ENCODE measurements at regions not wholly inside any gene's neighbourhood (a gene's known extent, or its start where the extent isn't known, plus 50 kb on each side); places are given as distances from the start of the nearest gene placed in this dataset.
"Not testable (repeated sequence)": the region's sequence is repeated elsewhere in the genome, so short reads cannot be mapped to it uniquely, and the experiment has no call there.

DNA sequence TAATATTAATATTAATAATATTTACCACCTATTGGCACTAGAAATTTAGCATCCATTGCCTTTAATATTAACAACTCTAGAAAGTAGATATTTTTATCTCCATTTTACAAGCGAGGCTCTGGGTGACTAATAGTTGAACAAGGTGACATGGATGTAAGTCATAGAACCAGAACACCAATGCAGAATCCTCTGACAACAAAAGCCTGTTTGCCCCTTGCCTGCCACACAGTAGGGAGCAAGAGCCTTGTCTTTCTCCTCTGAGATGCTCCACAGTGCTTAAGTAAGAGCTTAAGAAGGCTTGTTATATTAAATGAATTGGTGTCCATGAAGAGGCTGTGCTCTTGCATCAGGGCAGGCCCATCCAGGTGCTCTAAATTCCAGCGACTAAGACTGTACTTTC, 51.2 kb upstream of the LBX1 start:
- Histone ChIP-seq H3K4me3 (ENCODE audit: low read depth, low read length) (no peak overlapping the region), H3K4me1 (ENCODE audit: control insufficient read depth, insufficient read depth, low read length) (peaks cover 19% of the 10 kb centered on the region), H3K9me3 (ENCODE audit: control insufficient read depth, insufficient read depth, low read length) (no peaks in the 10 kb centered on the region), H3K27me3 (ENCODE audit: control insufficient read depth, insufficient read depth, low read length) (peaks cover 30% of the 10 kb centered on the region), H3K27ac (ENCODE audit: low read depth, low read length) (no peak overlapping the region), H3K36me3 (ENCODE audit: control insufficient read depth, insufficient read depth, low read length) (no peaks in the 10 kb centered on the region)
- no peak for DNase-seq (ENCODE audit: low read depth in 4 of 6, low spot score in 6 of 6)
- no CpG with 5 or more reads among the region's 2 CpGs for WGBS (ENCODE audit: insufficient coverage)

DNA sequence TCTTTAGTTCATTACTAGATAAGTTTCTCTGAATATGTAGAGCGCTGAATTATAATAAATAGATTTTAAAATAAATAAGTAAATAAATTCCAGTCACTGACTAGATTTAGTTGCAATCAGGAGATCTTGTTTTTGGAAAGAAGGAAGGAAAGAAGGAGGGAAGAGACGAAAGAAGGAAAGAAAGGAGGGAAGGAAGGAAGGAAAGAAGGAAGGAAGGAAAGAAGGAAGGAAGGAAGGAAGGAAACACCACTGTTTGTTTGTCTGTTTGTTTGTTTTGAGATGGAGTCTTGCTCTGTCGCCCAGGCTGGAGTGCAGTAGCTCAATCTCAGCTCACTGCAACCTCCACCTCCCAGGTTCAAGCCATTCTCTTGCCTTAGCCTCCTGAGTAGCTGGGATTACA, 51.7 kb upstream of the LBX1 start:
- not testable (repeated sequence) for H3K36me3 ChIP-seq (ENCODE audit: control insufficient read depth, insufficient read depth, low read length); DNase-seq (ENCODE audit: low read depth in 4 of 6, low spot score in 6 of 6); H3K4me3 ChIP-seq (ENCODE audit: low read depth, low read length); H3K9me3 ChIP-seq (ENCODE audit: control insufficient read depth, insufficient read depth, low read length); H3K27ac ChIP-seq (ENCODE audit: low read depth, low read length)
- 100% methylated on average over 1 of the region's 3 CpGs for WGBS (ENCODE audit: insufficient coverage)
- Histone ChIP-seq H3K27me3 (ENCODE audit: control insufficient read depth, insufficient read depth, low read length) (peaks cover 31% of the 10 kb centered on the region), H3K4me1 (ENCODE audit: control insufficient read depth, insufficient read depth, low read length) (peaks cover 24% of the 10 kb centered on the region)

DNA sequence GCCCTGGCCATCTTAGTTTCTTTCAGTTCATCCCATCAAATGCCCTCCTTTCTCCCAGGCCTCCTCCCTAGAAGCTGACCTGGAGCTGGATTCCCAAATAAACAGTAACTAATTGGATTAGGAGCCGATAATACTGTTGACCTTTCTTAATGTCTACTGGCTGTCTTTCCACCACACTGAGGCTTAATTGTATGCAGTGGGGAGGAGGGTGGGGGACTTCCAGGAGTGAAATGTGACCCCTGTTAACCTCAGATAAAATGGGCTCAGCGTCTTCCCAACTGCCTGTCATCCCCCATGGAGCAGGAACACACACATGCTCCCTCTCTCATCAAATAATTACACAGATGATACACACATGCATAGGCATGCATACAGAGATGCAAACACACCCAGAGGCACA, 53.7 kb upstream of the LBX1 start:
- Histone ChIP-seq H3K27me3 (ENCODE audit: control insufficient read depth, insufficient read depth, low read length) (peaks cover 42% of the 10 kb centered on the region), H3K4me1 (ENCODE audit: control insufficient read depth, insufficient read depth, low read length) (peaks cover 29% of the 10 kb centered on the region), H3K4me3 (ENCODE audit: low read depth, low read length) (no peak overlapping the region), H3K9me3 (ENCODE audit: control insufficient read depth, insufficient read depth, low read length) (no peaks in the 10 kb centered on the region), H3K36me3 (ENCODE audit: control insufficient read depth, insufficient read depth, low read length) (no peaks in the 10 kb centered on the region), H3K27ac (ENCODE audit: low read depth, low read length) (no peak overlapping the region)
- no peak for DNase-seq (ENCODE audit: low read depth in 4 of 6, low spot score in 6 of 6)
- WGBS (ENCODE audit: insufficient coverage) = 60% methylated on average over 1 of the region's 2 CpGs

DNA sequence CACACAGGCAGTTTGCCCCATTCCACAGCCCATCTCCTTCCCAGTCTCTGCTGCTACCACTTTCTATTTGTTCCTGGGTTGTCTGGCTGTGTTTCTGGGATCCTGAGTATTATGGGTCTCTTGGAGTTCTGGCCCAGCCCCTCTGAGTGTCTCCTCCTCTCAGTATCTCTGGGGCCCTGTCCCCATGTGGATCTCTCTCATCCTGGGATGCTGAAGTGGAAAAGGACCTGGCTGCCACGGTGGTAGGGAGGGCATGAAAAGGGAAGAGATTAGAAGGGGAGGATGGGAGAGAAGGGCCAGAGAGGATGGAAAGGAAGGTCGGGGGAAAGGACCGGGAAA, 54.5 kb upstream of the LBX1 start:
- 0% methylated on average over 3 of the region's 3 CpGs for WGBS (ENCODE audit: insufficient coverage)
- Histone ChIP-seq H3K9me3 (ENCODE audit: control insufficient read depth, insufficient read depth, low read length) (no peaks in the 10 kb centered on the region), H3K27me3 (ENCODE audit: control insufficient read depth, insufficient read depth, low read length) (peaks cover 42% of the 10 kb centered on the region), H3K36me3 (ENCODE audit: control insufficient read depth, insufficient read depth, low read length) (no peaks in the 10 kb centered on the region), H3K4me1 (ENCODE audit: control insufficient read depth, insufficient read depth, low read length) (peaks cover 36% of the 10 kb centered on the region), H3K27ac (ENCODE audit: low read depth, low read length) (no peak overlapping the region), H3K4me3 (ENCODE audit: low read depth, low read length) (no peak overlapping the region)
- no peak for DNase-seq (ENCODE audit: low read depth in 4 of 6, low spot score in 6 of 6)

DNA sequence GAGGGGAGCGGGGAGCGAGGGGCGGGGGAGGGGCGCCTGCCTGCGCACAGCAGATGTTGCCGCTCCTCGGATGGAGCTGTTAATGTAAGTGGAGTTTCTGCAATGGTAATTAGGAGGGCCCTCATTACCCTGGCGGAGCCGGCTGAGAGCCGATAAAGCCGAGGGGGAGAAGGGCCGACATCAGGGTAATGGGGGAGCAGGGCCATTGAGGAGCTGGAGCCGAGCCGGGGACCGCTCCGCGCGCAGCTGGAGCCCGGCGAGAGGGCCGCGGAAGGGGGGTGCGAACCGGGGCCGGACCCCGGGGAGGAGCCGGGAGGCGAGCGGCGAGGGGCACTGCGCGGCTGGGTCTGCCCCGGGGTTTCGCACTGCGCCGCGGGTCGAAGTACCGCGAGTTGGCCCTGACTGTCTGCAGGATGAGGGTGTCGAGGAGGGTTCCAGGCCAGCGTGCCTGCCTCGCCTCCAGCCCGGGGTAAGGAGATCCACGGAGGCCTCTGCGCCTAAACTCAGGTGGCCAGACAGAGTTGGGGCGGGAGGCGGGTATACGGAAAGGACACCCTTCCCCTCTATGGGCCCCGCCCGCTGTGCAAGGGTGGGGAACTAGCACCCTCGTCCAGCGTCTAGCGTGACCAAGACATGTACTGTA, 55.0 kb upstream of the LBX1 start:
- DNase-seq (ENCODE audit: low read depth in 4 of 6, low spot score in 6 of 6) = peak in 2 of 6 donors; percentile 60 to 88
- Histone ChIP-seq H3K9me3 (ENCODE audit: control insufficient read depth, insufficient read depth, low read length) (no peaks in the 10 kb centered on the region), H3K36me3 (ENCODE audit: control insufficient read depth, insufficient read depth, low read length) (no peaks in the 10 kb centered on the region), H3K4me1 (ENCODE audit: control insufficient read depth, insufficient read depth, low read length) (peaks cover 37% of the 10 kb centered on the region), H3K4me3 (ENCODE audit: low read depth, low read length) (no peak overlapping the region), H3K27ac (ENCODE audit: low read depth, low read length) (no peak overlapping the region), H3K27me3 (ENCODE audit: control insufficient read depth, insufficient read depth, low read length) (peaks cover 42% of the 10 kb centered on the region)
- WGBS (ENCODE audit: insufficient coverage) = 2% methylated on average over 46 of the region's 54 CpGs

DNA sequence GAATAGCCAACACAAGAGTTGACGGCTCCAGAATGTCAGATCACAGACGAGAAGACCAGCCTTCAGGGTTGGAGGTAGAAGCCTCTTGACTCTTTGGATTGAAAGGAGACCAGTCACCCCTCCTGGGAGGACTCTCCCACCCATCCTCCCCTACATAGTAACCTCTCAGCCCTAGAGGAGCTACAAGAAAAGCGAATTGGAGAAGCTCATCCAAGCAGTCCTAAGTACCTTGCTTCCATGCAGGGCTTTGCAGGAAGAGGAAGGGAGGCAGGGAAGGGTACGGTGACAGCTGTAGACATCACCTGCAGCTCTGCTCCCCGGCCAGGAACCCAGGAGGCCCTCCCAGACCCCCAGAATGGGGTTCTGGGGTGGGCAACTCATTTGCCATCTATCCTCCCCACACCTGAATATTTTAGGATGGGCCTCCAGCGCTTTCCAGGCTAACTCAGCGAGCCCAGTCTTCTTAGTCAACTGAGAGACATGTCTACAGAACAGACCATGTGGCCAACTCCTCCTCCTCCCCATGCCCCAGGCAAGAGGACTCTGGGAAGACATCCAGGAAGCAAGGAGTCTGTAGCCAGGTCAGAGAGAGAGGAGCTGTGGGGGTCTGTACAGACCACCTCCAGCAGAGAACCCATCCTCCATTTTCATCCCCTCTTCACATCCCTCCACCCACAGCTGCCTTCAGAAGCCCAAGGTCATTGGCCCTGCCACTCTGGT, 55.6 kb upstream of the LBX1 start:
- WGBS (ENCODE audit: insufficient coverage) = 80% methylated on average over 1 of the region's 7 CpGs
- Histone ChIP-seq H3K36me3 (ENCODE audit: control insufficient read depth, insufficient read depth, low read length) (no peaks in the 10 kb centered on the region), H3K27me3 (ENCODE audit: control insufficient read depth, insufficient read depth, low read length) (peaks cover 42% of the 10 kb centered on the region), H3K27ac (ENCODE audit: low read depth, low read length) (no peak overlapping the region), H3K4me1 (ENCODE audit: control insufficient read depth, insufficient read depth, low read length) (peaks cover 39% of the 10 kb centered on the region), H3K9me3 (ENCODE audit: control insufficient read depth, insufficient read depth, low read length) (no peaks in the 10 kb centered on the region), H3K4me3 (ENCODE audit: low read depth, low read length) (no peak overlapping the region)
- no peak for DNase-seq (ENCODE audit: low read depth in 4 of 6, low spot score in 6 of 6)

DNA sequence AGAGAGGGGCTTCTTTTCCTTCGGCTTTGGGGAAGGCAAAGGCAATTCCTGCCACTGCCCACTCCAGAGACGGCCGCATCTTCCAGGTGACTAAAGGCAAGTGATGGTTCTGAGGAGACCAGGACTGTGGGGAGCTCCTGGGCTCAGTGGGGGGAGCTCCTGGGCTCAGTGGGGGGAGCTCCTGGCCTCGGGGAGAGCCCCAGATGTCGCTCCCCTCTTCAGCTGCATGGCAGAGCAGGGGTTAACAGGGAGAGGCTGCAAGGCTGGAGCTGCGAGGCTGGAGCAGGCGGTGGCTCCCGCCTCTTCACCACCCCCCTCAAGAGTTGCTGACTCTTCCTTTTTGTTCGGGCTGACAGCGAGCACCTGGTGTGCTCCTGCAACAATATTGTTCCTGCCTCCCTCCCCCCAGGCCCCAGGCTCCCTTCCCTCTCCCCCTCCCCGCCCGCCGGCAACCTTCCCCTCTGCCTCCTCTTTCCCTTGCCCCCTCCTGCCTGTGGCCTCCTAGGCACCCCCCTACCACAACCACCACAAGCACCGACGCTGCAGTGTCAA, 56.3 kb upstream of the LBX1 start:
- Histone ChIP-seq H3K27me3 (ENCODE audit: control insufficient read depth, insufficient read depth, low read length) (peaks cover 44% of the 10 kb centered on the region), H3K36me3 (ENCODE audit: control insufficient read depth, insufficient read depth, low read length) (no peaks in the 10 kb centered on the region), H3K4me3 (ENCODE audit: low read depth, low read length) (no peak overlapping the region), H3K9me3 (ENCODE audit: control insufficient read depth, insufficient read depth, low read length) (no peaks in the 10 kb centered on the region), H3K4me1 (ENCODE audit: control insufficient read depth, insufficient read depth, low read length) (peaks cover 40% of the 10 kb centered on the region), H3K27ac (ENCODE audit: low read depth, low read length) (no peak overlapping the region)
- 18% methylated on average over 9 of the region's 15 CpGs for WGBS (ENCODE audit: insufficient coverage)
- peak in 2 of 6 donors; percentile 56 to 82 for DNase-seq (ENCODE audit: low read depth in 4 of 6, low spot score in 6 of 6)

DNA sequence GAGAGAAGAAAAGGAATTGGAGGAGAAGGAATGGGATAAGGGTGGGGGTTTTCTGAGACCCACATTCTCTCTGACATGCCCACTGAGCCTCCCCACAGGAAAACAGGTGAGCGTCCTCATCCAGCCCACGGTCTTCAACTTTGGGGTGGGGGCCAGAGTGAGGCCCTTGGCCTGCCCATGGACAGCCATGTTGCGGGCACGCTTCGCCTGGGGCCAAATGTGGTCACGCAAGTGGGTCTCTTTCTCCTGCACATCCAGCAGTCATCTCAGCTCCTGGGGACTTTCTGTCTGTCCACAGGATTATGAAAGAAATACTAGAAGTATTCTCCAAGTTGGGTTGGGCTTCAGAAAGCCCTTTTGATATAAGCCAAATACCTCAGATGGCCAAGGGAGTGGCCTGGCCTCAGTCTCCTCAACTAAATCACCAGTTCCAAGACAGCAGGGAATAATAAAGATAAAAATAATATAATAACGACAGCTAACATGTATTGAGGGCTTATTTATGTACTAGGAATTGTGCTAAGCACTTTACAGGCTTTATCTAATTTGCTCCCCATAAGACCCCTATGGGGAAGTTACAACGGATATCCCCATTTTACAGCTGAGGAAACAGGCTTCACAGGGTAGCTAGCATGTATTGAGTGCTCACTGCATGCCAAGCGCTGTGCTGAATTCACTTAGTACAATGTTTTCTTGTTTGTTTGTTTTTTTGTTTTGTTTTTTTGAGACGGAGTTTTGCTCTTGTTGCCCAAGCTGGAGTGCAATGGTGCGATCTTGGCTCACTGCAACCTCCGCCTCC, 57.2 kb upstream of the LBX1 start:
- 20% methylated on average over 2 of the region's 12 CpGs for WGBS (ENCODE audit: insufficient coverage)
- no peak overlapping the region for H3K4me3 ChIP-seq (ENCODE audit: low read depth, low read length)
- H3K27ac ChIP-seq (ENCODE audit: low read depth, low read length) = no peak overlapping the region
- H3K36me3 ChIP-seq (ENCODE audit: control insufficient read depth, insufficient read depth, low read length) = no peaks in the 10 kb centered on the region
- no peak for DNase-seq (ENCODE audit: low read depth in 4 of 6, low spot score in 6 of 6)
- H3K4me1 ChIP-seq (ENCODE audit: control insufficient read depth, insufficient read depth, low read length) = peaks cover 48% of the 10 kb centered on the region
- H3K27me3 ChIP-seq (ENCODE audit: control insufficient read depth, insufficient read depth, low read length) = peaks cover 44% of the 10 kb centered on the region
- H3K9me3 ChIP-seq (ENCODE audit: control insufficient read depth, insufficient read depth, low read length) = no peaks in the 10 kb centered on the region

DNA sequence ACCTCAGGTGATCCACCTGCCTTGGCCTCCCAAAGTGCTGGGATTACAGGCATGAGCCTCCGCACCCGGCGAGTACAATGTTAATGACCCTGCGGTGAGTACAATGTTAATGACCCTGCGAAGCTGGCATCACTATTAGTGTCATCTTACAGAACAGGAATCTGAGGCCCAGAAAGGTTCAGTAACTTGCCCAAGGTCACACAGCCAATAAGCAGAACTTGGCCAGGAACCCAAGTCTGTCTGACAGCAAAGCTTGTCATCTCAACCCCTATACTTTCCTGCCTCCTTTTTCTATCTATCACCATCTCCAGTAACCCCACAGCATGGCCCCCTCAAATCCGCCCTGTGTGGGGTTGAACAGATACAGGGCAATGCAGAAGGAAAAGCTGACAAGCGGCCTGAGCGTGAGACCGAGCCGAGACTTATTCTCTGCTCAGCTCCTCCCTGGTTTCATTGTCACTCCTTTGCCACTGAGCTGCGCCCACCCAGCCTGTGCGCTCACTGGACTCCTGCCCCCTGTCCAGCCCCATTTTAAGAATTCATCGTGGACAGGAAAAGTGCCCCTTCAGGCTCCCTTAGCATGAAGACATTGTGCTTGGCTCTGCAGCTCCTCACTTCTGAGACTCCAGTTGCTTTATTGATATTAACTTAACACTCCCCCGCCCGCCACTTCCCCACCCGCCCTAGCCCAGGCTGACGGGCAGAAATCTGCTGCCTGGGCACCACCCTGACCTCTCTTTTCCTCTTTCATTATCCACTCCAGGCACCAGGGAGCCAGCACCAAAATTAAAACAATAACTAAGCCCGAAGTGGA, 58.1 kb upstream of the LBX1 start:
- H3K4me3 ChIP-seq (ENCODE audit: low read depth, low read length) = no peak overlapping the region
- WGBS (ENCODE audit: insufficient coverage) = 47% methylated on average over 16 of the region's 18 CpGs
- H3K27me3 ChIP-seq (ENCODE audit: control insufficient read depth, insufficient read depth, low read length) = peaks cover 41% of the 10 kb centered on the region
- H3K9me3 ChIP-seq (ENCODE audit: control insufficient read depth, insufficient read depth, low read length) = no peaks in the 10 kb centered on the region
- peak in 1 of 6 donors; percentile 64 for DNase-seq (ENCODE audit: low read depth in 4 of 6, low spot score in 6 of 6)
- no peaks in the 10 kb centered on the region for H3K36me3 ChIP-seq (ENCODE audit: control insufficient read depth, insufficient read depth, low read length)
- no peak overlapping the region for H3K27ac ChIP-seq (ENCODE audit: low read depth, low read length)
- peaks cover 57% of the 10 kb centered on the region for H3K4me1 ChIP-seq (ENCODE audit: control insufficient read depth, insufficient read depth, low read length)

All from spinal cord (tissue), 9 donors.